MM.1S (cell line): ENCODE measurements at regions not wholly inside any gene's neighbourhood (a gene's known extent, or its start where the extent isn't known, plus 50 kb on each side); places are given as distances from the start of the nearest gene placed in this dataset.
"Not testable (repeated sequence)": the region's sequence is repeated elsewhere in the genome, so short reads cannot be mapped to it uniquely, and the experiment has no call there.

Experiments
- EZH2 ChIP-seq: fragments of 300-600 bp; sonication (generic); optimal IDR thresholded peaks from 2 replicates; pipeline ENCODE3; 2017; ENCODE audit warnings: low read depth, mild to moderate bottlenecking, antibody characterized with exemption, low read length, mixed read lengths
- TF ChIP-seq, protein P1 (sequence below): fragments of 300-600 bp; sonication (generic); IDR thresholded peaks from 2 replicates; pipeline ENCODE4 v1.5.1; 2016; ENCODE audit warnings: antibody characterized with exemption, low read length, mixed read lengths

DNA sequence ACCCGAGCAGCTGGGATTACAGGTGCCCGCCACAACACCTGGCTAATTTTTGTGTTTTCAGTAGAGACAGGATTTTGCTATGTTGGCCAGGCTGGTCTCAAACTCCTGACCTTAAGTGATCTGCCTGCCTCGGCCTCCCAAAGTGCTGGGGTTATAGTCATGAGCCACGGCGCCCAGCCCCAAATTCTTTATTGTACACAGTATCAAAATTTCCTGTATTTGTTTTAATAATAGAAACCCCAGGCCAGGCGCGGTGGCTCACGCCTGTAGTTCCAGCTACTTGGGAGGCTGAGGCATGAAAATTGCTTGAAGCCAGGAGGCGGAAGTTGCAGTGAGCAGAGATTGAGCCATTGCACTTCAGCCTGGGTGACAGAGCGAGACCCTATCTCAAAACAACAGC, 266.3 kb upstream of the TPK1 start:
- TF ChIP-seq, protein P1, sequence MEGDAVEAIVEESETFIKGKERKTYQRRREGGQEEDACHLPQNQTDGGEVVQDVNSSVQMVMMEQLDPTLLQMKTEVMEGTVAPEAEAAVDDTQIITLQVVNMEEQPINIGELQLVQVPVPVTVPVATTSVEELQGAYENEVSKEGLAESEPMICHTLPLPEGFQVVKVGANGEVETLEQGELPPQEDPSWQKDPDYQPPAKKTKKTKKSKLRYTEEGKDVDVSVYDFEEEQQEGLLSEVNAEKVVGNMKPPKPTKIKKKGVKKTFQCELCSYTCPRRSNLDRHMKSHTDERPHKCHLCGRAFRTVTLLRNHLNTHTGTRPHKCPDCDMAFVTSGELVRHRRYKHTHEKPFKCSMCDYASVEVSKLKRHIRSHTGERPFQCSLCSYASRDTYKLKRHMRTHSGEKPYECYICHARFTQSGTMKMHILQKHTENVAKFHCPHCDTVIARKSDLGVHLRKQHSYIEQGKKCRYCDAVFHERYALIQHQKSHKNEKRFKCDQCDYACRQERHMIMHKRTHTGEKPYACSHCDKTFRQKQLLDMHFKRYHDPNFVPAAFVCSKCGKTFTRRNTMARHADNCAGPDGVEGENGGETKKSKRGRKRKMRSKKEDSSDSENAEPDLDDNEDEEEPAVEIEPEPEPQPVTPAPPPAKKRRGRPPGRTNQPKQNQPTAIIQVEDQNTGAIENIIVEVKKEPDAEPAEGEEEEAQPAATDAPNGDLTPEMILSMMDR = not testable (repeated sequence)
- TF ChIP-seq EZH2 = not testable (repeated sequence)
